Bronchial epithelial cell (primary cell): ENCODE measurements at regions not wholly inside any gene's neighbourhood (a gene's known extent, or its start where the extent isn't known, plus 50 kb on each side); places are given as distances from the start of the nearest gene placed in this dataset.

ENCODE experiments used
- DNase-seq: peaks from one replicate; pipeline ENCODE4 v3.0.0-alpha.2; 2010; ENCODE audit warnings: low read depth
- FAIRE-seq: peaks from 2 replicates; lab custom pipeline; 2011; peaks lifted over from hg19 to GRCh38; lab: Jason Lieb, UNC
- H3K27me3 ChIP-seq: 2 replicates; pipeline ENCODE4 v1.5.1; 2011; ENCODE audit warnings: low read length; ENCODE audit not compliant: control insufficient read depth, insufficient read depth
- H3K36me3 ChIP-seq: 2 replicates; pipeline ENCODE4 v1.5.1; 2011; ENCODE audit warnings: low read length; ENCODE audit not compliant: control insufficient read depth, insufficient read depth
- H3K4me3 ChIP-seq: 2 replicates; pipeline ENCODE4 v1.5.1; 2011; ENCODE audit warnings: mild to moderate bottlenecking, low read depth, low read length, control low read depth
- CTCF ChIP-seq: IDR thresholded peaks from 2 replicates; pipeline ENCODE4 v1.5.1; 2011; ENCODE audit warnings: mild to moderate bottlenecking, moderate library complexity, low read length, control low read depth, inconsistent platforms; ENCODE audit not compliant: insufficient read depth, severe bottlenecking

GRCh38 chr11:91686281-91686680 lies 538.3 kb upstream of the FAT3 start:
- no peak for TF ChIP-seq CTCF
- no peak for FAIRE-seq
- Histone ChIP-seq H3K36me3 (no peaks in the 10 kb centered on the region), H3K4me3 (no peak overlapping the region), H3K27me3 (no peaks in the 10 kb centered on the region)
- no peak for DNase-seq

GRCh38 chr11:91673705-91674104 lies 550.9 kb upstream of the FAT3 start:
- DNase-seq (no peak), FAIRE-seq (no peak)
- no peak for TF ChIP-seq CTCF
- no peaks in the 10 kb centered on the region for H3K36me3 ChIP-seq
- H3K4me3 ChIP-seq = no peak overlapping the region
- H3K27me3 ChIP-seq = no peaks in the 10 kb centered on the region

DNA sequence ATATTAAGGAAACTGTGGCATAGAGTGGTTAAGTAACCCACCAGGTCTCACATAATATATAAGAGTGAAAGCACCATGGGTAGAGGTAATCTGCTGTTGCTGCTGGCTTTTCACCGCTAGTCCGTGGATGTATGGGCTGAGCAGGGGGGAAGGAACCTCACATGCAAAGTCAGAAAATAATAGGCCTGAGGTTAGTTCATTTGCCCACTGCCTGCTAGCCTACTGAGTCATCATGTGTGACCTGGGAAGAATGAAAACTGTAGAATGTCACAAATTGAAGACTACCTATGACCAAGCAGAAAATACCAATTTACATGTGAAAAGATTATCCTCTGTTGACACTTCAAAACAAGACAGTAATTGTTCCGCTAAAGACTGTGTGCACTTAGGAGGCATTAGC lies 560.1 kb upstream of the FAT3 start:
- no peak for FAIRE-seq
- Histone ChIP-seq H3K27me3 (no peaks in the 10 kb centered on the region), H3K4me3 (no peak overlapping the region), H3K36me3 (no peaks in the 10 kb centered on the region)
- TF ChIP-seq CTCF = no peak
- DNase-seq = no peak

DNA sequence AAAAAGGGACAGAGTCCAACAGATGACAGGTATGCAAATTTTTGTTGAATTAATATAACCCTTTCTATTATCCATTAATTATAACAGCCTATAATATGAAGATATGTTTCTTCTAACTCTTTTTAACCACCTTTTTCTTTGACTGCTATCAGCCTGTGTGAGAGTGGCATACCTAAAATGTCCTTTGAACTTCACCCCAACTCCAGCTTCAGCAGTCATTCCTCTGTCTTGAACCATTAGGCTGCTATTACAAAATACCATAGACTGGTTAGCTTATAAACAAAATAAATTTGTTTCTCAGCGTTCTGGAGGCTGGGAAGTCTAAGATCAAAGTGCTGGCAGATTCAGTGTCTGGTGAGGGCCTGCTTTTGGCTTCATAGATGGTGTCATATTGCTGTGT lies 564.6 kb upstream of the FAT3 start:
- FAIRE-seq (no peak), DNase-seq (no peak)
- no peak for TF ChIP-seq CTCF
- no peaks in the 10 kb centered on the region for H3K36me3 ChIP-seq
- no peak overlapping the region for H3K4me3 ChIP-seq
- H3K27me3 ChIP-seq = no peaks in the 10 kb centered on the region

DNA sequence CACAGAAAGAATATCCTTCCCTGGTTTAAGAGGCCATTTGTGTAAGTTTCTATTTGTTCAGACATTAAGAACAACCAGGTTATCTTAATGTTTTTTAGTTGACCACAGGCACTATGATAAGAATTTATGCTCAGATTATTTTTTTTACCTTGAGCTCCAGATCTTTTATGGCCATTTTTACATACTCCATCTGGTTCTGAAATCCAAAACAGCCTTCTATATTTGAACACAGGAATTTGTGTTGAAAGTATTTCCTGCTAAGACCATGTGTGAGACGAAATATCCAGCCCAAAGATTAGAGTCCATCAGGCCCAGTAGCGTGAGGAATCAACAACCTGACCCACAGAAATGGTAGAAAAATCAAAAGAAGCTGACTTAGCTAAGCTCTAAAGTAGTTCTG lies 569.9 kb upstream of the FAT3 start:
- H3K36me3 ChIP-seq = no peaks in the 10 kb centered on the region
- FAIRE-seq = no peak

More for the DNA sequence above, 569.9 kb upstream of the FAT3 start:
- no peak for DNase-seq
- no peak overlapping the region for H3K4me3 ChIP-seq
- no peak for TF ChIP-seq CTCF
- H3K27me3 ChIP-seq = no peaks in the 10 kb centered on the region
